ENCODE measurements at regions not wholly inside any gene's neighbourhood (a gene's known extent, or its start where the extent isn't known, plus 50 kb on each side); places are given as distances from the start of the nearest gene placed in this dataset. TPM values are rescaled to one million over a fixed set of nuclear protein-coding genes. Genes with fewer than 3 reads are reported as not detected.

- Mint-ChIP-seq H3K36me3 (ENCODE audit: insufficient read depth in 1 of 3, low read depth in 3 of 3) (no peaks in the 10 kb centered on the region), H3K4me1 (peaks cover 11 to 12% of the 10 kb centered on the region in 2 experiments), H3K4me3 (no peak overlapping the region), H3K9me3 (no peaks in the 10 kb centered on the region), H3K27ac (no peak overlapping the region), H3K27me3 (ENCODE audit: low read depth) (peaks cover 6% of the 10 kb centered on the region)
- Histone ChIP-seq H2BK120ac (ENCODE audit: low read depth, low read length, poor library complexity, severe bottlenecking) (no peak overlapping the region), H2BK12ac (ENCODE audit: insufficient read length, low read depth, low read length) (no peak overlapping the region), H3K4me1 (ENCODE audit: insufficient read depth, low read length) (no peaks in the 10 kb centered on the region; the same call in 1 of the 2 replicates), H3K79me2 (ENCODE audit: insufficient read depth, low read length) (no peaks in the 10 kb centered on the region), H3K9me3 (ENCODE audit: control insufficient read depth, low read depth, low read length) (no peaks in the 10 kb centered on the region), H3K9ac (ENCODE audit: extremely low read depth, insufficient read length, low read length) (no peak overlapping the region), H2AFZ (ENCODE audit: low read length) (no peak overlapping the region), H3T11ph (ENCODE audit: low read length) (no peak overlapping the region), H3K4me2 (ENCODE audit: insufficient read depth, insufficient read length, low read length) (no peak overlapping the region), H3K23me2 (ENCODE audit: insufficient read length, low read depth, low read length, poor library complexity, severe bottlenecking) (no peaks in the 10 kb centered on the region), H3K79me1 (ENCODE audit: insufficient read depth, low read depth, low read length, poor library complexity, severe bottlenecking) (no peaks in the 10 kb centered on the region), H3K27ac (ENCODE audit: insufficient read length, low read depth, low read length) (no peak overlapping the region), H2BK20ac (ENCODE audit: low read depth, low read length, poor library complexity, severe bottlenecking) (no peak overlapping the region), H4K8ac (replicated peaks; ENCODE audit: insufficient read length, low read depth, low read length) (no peak overlapping the region), H4K20me1 (ENCODE audit: control insufficient read depth, insufficient read depth, insufficient read length) (no peaks in the 10 kb centered on the region), H3K23ac (ENCODE audit: insufficient read length, low read depth, low read length) (no peak overlapping the region), H3K56ac (ENCODE audit: insufficient read length, low read depth, low read length) (no peak overlapping the region), H2BK5ac (ENCODE audit: insufficient read length, low read length) (no peak overlapping the region), H4K91ac (ENCODE audit: insufficient read length, low read depth, low read length) (no peak overlapping the region), H4K5ac (ENCODE audit: insufficient read length, low read depth, low read length) (no peak overlapping the region), H2BK15ac (ENCODE audit: low read depth, low read length) (no peak overlapping the region; the same call in 1 of the 2 replicates), H3K27me3 (ENCODE audit: insufficient read depth, low read length) (no peaks in the 10 kb centered on the region; the same call in 1 of the 2 replicates), H3K18ac (ENCODE audit: insufficient read length, low read depth, low read length) (no peak overlapping the region), H3K14ac (ENCODE audit: insufficient read depth, low read length) (no peak overlapping the region), H2AK5ac (ENCODE audit: insufficient read length, low read length) (no peak overlapping the region), H3K4ac (ENCODE audit: low read depth, low read length) (no peak overlapping the region)
- no CpG with 5 or more reads among the region's 11 CpGs for WGBS (ENCODE audit: extremely low coverage, insufficient read length, low lambda C conversion rate)
- TF ChIP-seq CTCF (conservative IDR thresholded peaks at IDR 0.05) = no peak
- DNase-seq = no peak
Measured at GRCh38 chr6:37549558-37549957, 49.9 kb upstream of the CCDC167 start.

Small RNAs in the stretch of these regions (microRNA-seq; reads per million reads assigned to microRNA genes)
- gene MIR4462 (ENCODE audit: borderline microRNAs expressed) = not detected

Measured in H9 (cell line).